ENCODE measurements at regions not wholly inside any gene's neighbourhood (a gene's known extent, or its start where the extent isn't known, plus 50 kb on each side); places are given as distances from the start of the nearest gene placed in this dataset.

DNA sequence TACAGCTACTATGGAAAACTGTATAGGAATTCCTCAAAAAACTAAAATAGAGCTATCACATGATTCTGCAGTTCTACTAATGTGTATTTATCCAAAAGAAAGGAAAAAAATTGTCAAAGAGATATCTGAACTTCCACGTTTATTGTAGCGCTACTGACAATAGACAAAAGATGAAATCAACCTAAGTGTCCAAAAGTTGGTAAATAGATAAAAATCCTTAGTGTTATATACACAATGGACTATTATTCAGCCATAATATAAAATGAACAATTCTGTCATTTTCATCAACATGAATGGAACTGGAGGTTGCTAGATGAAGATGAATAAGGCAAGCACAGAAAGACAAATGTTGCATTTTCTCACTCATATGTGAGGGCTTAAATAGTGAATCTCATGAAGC, 1492.1 kb downstream of the MRPL39 start:
- TF ChIP-seq, protein P1, sequence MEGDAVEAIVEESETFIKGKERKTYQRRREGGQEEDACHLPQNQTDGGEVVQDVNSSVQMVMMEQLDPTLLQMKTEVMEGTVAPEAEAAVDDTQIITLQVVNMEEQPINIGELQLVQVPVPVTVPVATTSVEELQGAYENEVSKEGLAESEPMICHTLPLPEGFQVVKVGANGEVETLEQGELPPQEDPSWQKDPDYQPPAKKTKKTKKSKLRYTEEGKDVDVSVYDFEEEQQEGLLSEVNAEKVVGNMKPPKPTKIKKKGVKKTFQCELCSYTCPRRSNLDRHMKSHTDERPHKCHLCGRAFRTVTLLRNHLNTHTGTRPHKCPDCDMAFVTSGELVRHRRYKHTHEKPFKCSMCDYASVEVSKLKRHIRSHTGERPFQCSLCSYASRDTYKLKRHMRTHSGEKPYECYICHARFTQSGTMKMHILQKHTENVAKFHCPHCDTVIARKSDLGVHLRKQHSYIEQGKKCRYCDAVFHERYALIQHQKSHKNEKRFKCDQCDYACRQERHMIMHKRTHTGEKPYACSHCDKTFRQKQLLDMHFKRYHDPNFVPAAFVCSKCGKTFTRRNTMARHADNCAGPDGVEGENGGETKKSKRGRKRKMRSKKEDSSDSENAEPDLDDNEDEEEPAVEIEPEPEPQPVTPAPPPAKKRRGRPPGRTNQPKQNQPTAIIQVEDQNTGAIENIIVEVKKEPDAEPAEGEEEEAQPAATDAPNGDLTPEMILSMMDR (IDR thresholded peaks at IDR 0.05), result no peak
- TF ChIP-seq POLR2A (IDR thresholded peaks at IDR 0.05) (no peak), POLR2AphosphoS5 (IDR thresholded peaks at IDR 0.05) (no peak)
